SIG-M5 treated with dmso at 0.1 percent for 504 hours (cell line): ENCODE measurements at regions not wholly inside any gene's neighbourhood (a gene's known extent, or its start where the extent isn't known, plus 50 kb on each side); places are given as distances from the start of the nearest gene placed in this dataset.
A peak's percentile ranks its signal among the peaks of the same experiment; 100 is the strongest.

ENCODE experiments used
- DNase-seq: peaks from one replicate; lab custom pipeline; 2025; ENCODE audit not compliant: unreplicated experiment; lab: John Stamatoyannopoulos, UW

DNA sequence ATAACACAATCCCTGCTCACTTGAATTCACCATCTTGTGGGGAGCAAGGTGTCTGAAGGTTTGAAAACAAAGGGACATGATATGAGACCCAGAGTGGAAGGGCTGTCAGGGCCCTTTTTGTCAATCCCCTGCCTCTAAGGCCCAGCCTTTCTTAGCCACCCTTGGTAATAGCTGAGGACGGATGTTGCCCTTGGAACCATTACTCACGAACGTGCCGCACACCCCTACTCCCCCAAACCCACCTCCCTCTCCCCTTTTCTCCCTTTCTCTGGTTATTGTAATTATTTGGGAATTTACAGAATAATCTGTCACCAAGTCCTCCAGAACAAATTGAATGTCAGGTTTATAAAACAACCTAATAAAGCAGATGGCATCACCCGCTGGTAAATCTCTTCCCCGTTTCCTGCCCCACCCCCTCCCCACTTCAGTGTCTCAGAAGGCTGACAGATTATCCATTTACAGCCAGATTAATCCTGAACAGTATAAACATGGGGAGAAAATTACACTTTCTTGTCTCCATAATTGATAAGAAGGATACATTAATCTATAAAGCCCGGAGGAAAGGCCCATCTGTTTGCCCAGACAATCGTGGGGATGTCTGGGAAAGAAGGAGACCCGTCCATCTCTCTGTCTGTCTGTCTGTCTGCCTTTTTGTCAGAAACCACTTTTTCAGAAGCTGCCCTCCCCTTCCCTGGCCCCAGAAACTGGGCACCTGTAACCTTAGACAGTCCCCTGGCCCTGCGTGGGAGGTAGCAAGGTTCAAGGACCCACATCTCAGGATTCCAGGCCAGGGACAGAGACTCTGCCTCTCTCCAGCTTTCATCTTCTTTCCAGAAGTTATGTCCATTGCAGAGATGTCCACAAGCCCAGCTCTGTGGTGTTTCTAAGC lies 60.6 kb upstream of the CD34 start:
- DNase-seq: no peak

DNA sequence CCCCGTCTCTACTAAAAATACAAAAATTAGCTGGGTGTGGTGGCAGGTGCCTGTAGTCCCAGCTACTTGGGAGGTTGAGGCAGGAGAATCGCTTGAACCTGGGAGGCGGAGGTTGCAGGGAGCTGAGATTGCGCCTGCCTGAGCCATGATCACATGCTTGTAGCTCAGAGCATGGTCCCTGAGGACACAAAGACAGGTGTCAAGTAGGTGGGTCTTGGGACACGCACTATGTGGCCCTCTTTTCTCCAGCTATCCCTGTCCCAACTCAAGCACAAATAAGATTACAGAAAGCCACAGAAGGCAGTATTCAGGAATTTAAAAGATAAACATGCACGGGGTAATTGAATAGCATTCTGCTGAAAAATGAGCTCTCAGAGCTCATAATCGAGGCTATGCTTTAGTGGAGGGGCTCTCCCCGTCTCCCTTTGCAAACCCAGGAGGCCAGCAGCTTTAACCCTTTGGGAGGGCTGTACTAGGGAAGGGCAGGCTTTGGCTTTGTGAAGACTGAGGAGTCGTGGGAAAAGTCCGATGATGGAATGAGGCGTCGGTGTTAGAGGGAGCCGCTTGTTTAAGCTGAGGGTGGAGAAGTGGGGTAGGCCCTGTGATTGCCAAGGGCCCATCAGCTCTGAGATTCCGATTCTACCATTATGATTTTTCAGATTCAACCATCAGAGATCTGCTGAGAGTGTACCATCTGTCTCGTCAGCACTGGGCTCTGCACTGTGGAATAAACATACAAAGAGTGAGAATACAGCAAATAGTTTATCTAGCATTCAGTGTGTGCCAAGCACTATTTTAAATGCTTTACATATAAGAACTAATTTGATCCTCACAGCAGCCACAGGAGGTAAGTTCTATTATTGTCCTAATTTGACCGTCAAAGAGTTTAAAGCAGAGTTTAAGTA lies 59.7 kb upstream of the CD34 start:
- DNase-seq: no peak

DNA sequence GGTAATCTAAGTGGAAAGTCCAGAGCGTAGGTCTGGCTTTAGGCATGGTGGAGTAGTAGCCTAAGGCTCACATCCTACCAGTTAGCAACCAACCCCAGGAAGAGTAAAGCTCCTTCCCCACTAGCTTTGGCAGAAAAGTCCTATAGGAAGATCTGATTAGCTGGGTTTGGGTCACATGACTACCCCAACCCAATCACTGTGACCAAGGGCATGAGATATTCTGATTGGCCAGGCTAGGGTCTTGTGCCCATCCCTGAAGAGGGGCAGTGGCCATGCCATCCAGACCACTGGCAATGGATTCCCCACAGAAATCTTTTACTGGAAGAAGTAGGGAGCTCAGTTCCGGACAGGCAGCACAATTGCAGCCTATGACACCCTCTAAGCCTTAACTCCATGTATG lies 58.6 kb upstream of the CD34 start:
- no peak for DNase-seq

DNA sequence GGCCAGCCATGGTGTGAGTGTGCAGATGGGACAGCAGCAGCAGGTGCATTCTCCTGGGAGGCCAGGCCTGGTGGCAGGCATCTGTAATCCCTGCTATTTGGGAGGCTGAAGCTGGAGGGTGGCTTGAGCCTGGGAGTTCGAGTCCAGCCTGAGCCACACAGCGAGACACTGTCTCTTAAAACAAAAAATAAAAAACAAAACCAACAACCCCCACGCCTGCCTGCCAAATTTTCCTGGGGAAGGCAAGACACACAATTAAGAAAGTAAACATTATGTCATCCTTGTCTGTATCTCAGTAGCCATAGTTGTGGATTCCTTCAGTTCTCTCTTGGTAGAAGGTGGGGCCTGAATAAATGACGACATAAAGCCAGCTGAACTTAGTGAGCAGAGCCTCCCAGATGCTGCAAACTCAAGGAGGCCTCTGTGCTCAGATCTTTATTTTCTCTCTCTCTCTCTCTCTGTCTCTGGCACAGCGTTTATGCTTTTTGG lies 57.6 kb upstream of the CD34 start:
- DNase-seq: no peak

DNA sequence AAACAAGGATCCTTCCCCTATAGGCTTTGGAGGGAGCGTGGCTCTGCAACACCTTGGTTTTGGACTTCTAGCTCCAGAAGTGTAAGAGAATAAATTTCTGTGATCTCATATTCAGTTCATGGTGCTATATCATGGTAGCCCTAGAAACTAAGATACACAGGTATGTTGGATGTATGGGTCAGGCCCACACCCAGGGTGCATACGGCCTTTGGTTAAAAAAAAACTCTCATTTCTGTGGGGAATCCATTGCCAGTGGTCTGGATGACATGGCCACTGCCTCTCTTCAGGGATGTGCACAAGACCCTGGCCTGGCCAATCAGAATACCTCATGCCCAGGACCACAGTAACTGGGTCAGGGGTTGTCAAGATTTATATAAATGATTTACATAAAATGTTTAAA lies 56.8 kb upstream of the CD34 start:
- DNase-seq: no peak

DNA sequence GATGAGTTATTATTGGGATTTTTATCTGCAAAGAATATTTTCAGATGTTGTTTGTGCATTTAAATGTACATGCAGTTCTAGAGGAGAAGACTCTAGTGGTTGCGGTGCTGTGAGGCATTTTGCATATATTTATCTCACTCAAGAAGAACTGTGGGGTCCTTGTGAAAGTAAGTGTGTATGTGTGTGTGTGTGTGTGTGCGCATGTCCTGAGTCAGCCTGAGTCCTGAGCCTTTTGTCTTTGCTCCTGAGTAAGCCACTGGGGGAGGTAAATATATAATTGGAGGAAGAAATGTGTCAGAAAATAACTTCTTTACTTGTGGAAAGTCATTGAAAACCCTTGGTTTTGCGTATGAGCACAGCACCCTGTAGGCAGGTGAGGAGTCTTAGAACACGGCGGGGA lies 55.6 kb upstream of the CD34 start:
- DNase-seq: no peak

DNA sequence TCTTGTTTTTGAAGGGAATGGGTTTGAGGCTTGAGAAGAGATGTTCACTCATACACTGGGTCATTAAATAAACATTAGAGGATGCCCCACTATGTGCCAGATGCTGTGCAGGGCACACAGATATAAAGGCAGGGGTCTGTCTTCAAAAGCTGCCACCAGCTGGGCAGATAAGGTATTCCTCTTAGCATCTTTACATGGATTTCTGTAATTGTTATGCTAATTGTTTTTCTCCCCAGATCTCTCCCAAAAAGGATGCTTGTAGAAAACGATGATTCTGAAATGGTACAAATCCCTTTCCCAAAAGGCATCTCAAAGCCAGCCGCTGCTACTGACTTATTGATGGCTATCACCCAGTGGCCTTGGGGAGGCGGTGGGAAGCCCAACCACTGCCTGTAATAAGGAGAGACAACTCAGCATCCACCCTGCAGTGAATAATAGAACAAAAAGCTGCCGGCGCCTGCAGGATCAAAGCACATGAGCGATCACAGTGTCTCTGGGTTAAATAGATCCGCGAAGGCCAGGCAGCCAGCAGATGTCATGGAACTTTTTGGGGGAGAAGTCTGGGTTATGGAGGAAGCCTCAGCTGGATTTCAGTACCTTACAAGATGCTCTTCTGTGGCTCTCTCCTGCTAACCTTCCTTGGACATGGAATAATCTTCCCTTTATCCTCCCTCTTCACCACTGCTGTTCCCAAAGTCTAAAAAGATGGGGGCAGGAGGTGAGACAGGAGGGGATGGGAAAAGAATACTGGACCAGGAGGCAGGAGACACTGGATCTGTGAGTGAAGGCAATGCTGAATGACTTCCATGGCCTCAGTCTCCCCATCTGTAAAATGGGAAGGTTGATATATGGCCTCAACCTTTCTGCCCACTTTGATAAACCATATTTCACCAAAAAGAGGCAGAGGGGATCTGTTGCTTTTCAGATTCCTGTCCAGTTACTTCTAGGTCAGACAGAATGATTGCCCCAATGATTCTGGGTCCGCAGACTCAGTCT lies 54.8 kb upstream of the CD34 start:
- DNase-seq: no peak

DNA sequence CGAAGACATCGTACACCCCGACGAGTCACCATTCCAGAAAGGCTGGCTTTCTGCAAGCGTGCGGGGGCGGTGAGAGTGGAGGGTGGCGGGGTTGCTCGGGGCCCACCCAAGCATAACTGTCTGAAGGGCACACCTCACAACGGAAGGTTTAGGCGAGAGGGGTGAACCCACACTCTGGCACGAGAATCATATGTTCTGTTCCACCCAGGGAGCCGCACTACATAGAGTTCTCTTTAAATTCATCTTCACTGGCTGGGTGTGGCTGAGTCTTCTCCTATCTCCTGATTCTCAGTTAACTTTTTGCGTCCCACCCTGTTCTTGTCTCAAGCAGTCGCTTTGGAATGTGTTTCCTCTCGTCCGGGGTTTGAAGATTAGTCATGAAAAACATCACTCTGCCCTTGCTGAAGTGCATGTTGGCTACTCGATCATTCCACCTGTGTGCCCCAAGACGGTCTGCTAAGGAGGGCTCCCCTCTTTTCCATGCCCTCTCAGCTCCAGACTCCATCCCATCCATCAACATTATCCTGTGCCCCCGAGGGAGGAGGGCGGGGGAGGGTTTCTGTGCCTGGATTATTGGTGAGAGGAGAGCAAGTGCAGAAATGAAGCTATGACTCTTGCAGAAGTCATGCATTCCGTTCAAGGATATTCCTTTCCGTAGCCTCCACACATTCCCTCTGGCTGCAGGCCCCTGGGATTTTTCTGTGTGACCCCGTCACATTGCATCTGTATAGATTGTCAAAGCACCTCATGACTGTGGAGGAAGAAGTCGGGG lies 53.5 kb upstream of the CD34 start:
- DNase-seq: no peak

DNA sequence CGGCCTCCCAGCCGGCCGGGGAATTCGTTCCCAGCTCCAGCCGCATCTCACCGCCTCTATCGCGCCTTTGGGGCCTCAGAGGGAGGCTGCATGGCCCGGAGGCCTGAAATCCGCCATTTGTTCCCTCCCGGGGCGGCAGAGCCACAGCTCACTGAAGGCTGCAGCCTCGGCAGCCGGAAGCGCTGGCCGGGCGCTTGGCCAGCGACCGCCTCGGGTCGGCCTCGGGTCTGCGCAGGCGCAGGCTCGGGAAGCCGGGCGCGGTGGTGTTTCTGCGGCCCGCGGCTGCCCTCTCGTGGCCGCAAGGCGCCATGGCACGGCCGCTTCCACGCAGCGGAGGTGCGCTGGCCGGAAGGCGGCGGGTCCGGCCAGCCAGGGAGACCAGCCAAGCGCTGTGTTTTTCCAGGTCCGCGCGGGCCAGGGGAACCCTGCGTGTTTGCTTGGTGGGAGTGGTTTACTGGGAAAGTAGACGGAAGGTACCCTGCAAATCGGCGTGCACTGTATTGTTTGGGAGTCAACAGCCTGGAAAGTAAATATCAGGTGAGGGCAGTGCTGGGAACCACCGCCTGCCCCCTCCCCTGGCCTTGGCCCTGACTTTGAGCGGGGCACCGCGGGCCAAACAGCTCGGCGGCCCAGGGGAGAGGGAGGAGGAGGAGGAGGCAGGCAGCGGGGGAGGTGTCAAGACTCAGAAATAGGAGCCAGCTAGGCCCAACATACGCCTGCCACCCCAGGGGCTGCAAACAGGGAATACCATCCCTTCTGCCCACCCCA lies 52.7 kb upstream of the CD34 start:
- DNase-seq: peak; percentile 64

DNA sequence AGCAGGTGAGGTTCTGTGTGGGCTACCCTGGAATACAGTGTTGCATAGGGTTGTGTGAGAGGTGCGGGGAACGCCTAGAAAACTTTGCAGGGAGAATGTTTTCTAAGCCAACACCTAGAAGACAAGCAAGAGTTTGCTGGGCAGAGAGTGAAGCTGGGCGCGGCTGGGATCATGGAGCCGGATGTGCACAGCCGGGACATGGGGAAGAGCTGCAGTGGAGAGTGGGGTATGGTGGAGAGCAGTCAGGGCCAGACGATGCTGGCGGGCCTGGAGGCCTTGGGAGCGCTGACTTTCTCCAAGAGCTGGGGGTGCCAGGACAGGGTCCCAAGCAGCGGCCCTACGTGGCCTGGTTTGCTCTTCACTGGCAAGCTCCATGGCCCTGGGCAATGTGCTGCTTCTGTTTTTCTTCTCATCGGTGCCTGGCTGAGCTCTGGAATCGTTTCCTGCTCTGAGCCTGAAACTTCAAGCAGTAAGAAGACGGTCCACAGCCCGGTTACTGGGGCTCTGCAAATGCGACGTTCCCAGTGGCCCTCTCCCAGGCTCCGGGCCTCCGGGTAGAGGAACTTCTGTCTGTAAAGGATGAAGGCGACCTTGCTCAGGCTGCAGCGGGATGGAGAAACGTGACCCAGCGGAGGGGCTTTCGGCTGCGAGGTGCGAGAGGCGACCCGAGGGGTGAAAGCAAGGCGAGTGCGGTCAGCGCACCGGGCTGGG lies 51.9 kb upstream of the CD34 start:
- no peak for DNase-seq
